T-cell (primary cell): ENCODE measurements at regions not wholly inside any gene's neighbourhood (a gene's known extent, or its start where the extent isn't known, plus 50 kb on each side); places are given as distances from the start of the nearest gene placed in this dataset.

Experiments
- ATAC-seq, 4 experiments: fragments of 200-7000 bp in 3 of 4; fragments of 150-1000 bp in 1 of 4; cut with Tn5 transposase; replicated peaks in 1 of 4; 1 replicate in 3 of 4; 2 replicates in 1 of 4; pipeline ENCODE4 v1.10.0; 2021; ENCODE audit warnings: moderate library complexity in 3 of 4, mild to moderate bottlenecking in 2 of 4, moderate number of reproducible peaks in 1 of 4
- CTCF ChIA-PET, 2 donors: fragments of 300-600 bp; sonication (Branson Sonifier 250); formaldehyde crosslinking; loops; one replicate each; lab custom pipeline; 2022; ENCODE audit warnings: antibody characterized with exemption in 2 of 2; lab: Charles Lee
- POLR2A ChIA-PET, 2 donors: fragments of 300-600 bp; sonication (Branson Sonifier 250); formaldehyde crosslinking; loops; one replicate each; lab custom pipeline; 2022; ENCODE audit warnings: antibody characterized with exemption in 2 of 2; lab: Charles Lee
- DNase-seq, 35 experiments: peaks; one replicate each; pipeline versions ENCODE4 v3.0.0 to v3.0.0-alpha.2; 2013 to 2023
- H3K27ac ChIP-seq: one replicate; pipeline ENCODE4 v1.5.1; 2013; ENCODE audit warnings: low read length
- H3K27me3 ChIP-seq, 2 experiments: replicated peaks in 1 of 2; 1 replicate in 1 of 2; 2 replicates in 1 of 2; pipeline versions ENCODE4 v1.6.1 to v1.7.0; 2013; ENCODE audit warnings: low read length in 1 of 2, mixed read lengths in 1 of 2; ENCODE audit not compliant: control insufficient read depth in 2 of 2, insufficient read depth in 2 of 2; ENCODE audit errors: extremely low read depth in 1 of 2
- H3K36me3 ChIP-seq, 2 donors: 1 replicate in 1 of 2; 2 replicates in 1 of 2; pipeline versions ENCODE4 v1.6.1 to v1.7.0; 2013; ENCODE audit warnings: low read length in 1 of 2; ENCODE audit not compliant: control insufficient read depth in 2 of 2, insufficient read depth in 1 of 2; ENCODE audit errors: extremely low read depth in 1 of 2
- H3K4me1 ChIP-seq, 2 experiments: 1 replicate in 1 of 2; 2 replicates in 1 of 2; pipeline versions ENCODE4 v1.6.1 to v1.7.0; 2013; ENCODE audit warnings: low read length in 2 of 2, mixed read lengths in 1 of 2; ENCODE audit not compliant: insufficient read depth in 2 of 2, control insufficient read depth in 1 of 2; ENCODE audit errors: extremely low read depth in 1 of 2
- H3K4me3 ChIP-seq, 2 donors: 1 replicate in 1 of 2; 2 replicates in 1 of 2; pipeline versions ENCODE4 v1.5.1 to v1.7.0; 2013; ENCODE audit warnings: mild to moderate bottlenecking in 2 of 2, low read length in 1 of 2, moderate library complexity in 1 of 2; ENCODE audit not compliant: control insufficient read depth in 1 of 2; ENCODE audit errors: extremely low read depth in 1 of 2
- H3K9me3 ChIP-seq: 2 replicates; pipeline ENCODE4 v1.7.0; 2013
- H3K27ac Mint-ChIP-seq, 2 donors: one replicate each; pipeline ENCODE4 v1.8.0; 2020 to 2021; ENCODE audit warnings: mild to moderate bottlenecking in 2 of 2, mixed read lengths in 2 of 2
- H3K27me3 Mint-ChIP-seq, 2 donors: one replicate each; pipeline ENCODE4 v1.8.0; 2021 to 2022; ENCODE audit warnings: mixed read lengths in 2 of 2
- H3K36me3 Mint-ChIP-seq: one replicate; pipeline ENCODE4 v1.8.0; 2021; ENCODE audit warnings: mixed read lengths
- H3K4me1 Mint-ChIP-seq, 3 donors: one replicate each; pipeline ENCODE4 v1.8.0; 2020 to 2022; ENCODE audit warnings: mixed read lengths in 3 of 3, mild to moderate bottlenecking in 1 of 3
- H3K4me3 Mint-ChIP-seq, 3 donors: one replicate each; pipeline ENCODE4 v1.8.0; 2020 to 2022; ENCODE audit warnings: mild to moderate bottlenecking in 3 of 3, mixed read lengths in 3 of 3, moderate library complexity in 3 of 3
- H3K9me3 Mint-ChIP-seq, 3 donors: one replicate each; pipeline ENCODE4 v1.8.0; 2020 to 2022; ENCODE audit warnings: mixed read lengths in 3 of 3
- WGBS: methylation state at CpG from one replicate; pipeline ENCODE4 v1.1.5; 2013; ENCODE audit warnings: missing lambda C conversion rate; ENCODE audit not compliant: insufficient coverage; 5-methylcytosine and 5-hydroxymethylcytosine counted together

GRCh38 chr15:100763835-100764750 lies 115.5 kb upstream of the ALDH1A3 start:
- Mint-ChIP-seq H3K4me1 (peaks cover 0 to 2% (median 0%) of the 10 kb centered on the region in 3 donors), H3K36me3 (no peaks in the 10 kb centered on the region), H3K4me3 (no peak overlapping the region), H3K27me3 (peaks cover 32% of the 10 kb centered on the region in 2 donors), H3K9me3 (no peaks in the 10 kb centered on the region), H3K27ac (no peak overlapping the region)
- Histone ChIP-seq H3K27me3 (peaks cover 0 to 39% of the 10 kb centered on the region in 2 experiments), H3K36me3 (no peaks in the 10 kb centered on the region), H3K9me3 (no peaks in the 10 kb centered on the region), H3K4me1 (no peaks in the 10 kb centered on the region), H3K4me3 (no peak overlapping the region), H3K27ac (no peak overlapping the region)
- ChIA-PET POLR2A (no interaction called here), CTCF (no interaction called here)
- ATAC-seq (no peak), DNase-seq (no peak)
- 89% methylated on average over 10 of the region's 20 CpGs for WGBS

- no peak overlapping the region for H3K27ac ChIP-seq
- no peaks in the 10 kb centered on the region for H3K4me1 ChIP-seq
- Mint-ChIP-seq H3K4me1 (no peaks in the 10 kb centered on the region), H3K4me3 (no peak overlapping the region), H3K27me3 (peaks cover 24 to 29% of the 10 kb centered on the region in 2 donors), H3K9me3 (no peaks in the 10 kb centered on the region), H3K36me3 (no peaks in the 10 kb centered on the region), H3K27ac (no peak overlapping the region)
- no peak overlapping the region for H3K4me3 ChIP-seq
- no peak for DNase-seq
- no peak for ATAC-seq
- peaks cover 0 to 36% of the 10 kb centered on the region in 2 experiments for H3K27me3 ChIP-seq
- ChIA-PET POLR2A (no interaction called here), CTCF (no interaction called here)
- WGBS = 81% methylated on average over 3 of the region's 9 CpGs
- no peaks in the 10 kb centered on the region for H3K9me3 ChIP-seq
- no peaks in the 10 kb centered on the region for H3K36me3 ChIP-seq
These were observed 114.7 kb upstream of the ALDH1A3 start for GRCh38 chr15:100764778-100765466.

GRCh38 chr15:100765467-100766241 lies 114.0 kb upstream of the ALDH1A3 start:
- Mint-ChIP-seq H3K9me3 (no peaks in the 10 kb centered on the region), H3K4me3 (no peak overlapping the region), H3K27ac (no peak overlapping the region), H3K4me1 (no peaks in the 10 kb centered on the region), H3K36me3 (no peaks in the 10 kb centered on the region), H3K27me3 (peaks cover 19 to 28% of the 10 kb centered on the region in 2 donors)
- Histone ChIP-seq H3K9me3 (no peaks in the 10 kb centered on the region), H3K4me3 (no peak overlapping the region), H3K4me1 (no peaks in the 10 kb centered on the region), H3K36me3 (no peaks in the 10 kb centered on the region), H3K27ac (no peak overlapping the region), H3K27me3 (peaks cover 0 to 29% of the 10 kb centered on the region in 2 experiments)
- CTCF ChIA-PET = no interaction called here
- no peak for ATAC-seq
- POLR2A ChIA-PET = interaction anchor here in 1 of 2 donors (0.6 kb wide), 1 partner anchor 47 kb away, joined by 3 read pairs; no protein-coding TSS in a partner anchor
- WGBS = 86% methylated on average over 17 of the region's 24 CpGs
- no peak for DNase-seq

DNA sequence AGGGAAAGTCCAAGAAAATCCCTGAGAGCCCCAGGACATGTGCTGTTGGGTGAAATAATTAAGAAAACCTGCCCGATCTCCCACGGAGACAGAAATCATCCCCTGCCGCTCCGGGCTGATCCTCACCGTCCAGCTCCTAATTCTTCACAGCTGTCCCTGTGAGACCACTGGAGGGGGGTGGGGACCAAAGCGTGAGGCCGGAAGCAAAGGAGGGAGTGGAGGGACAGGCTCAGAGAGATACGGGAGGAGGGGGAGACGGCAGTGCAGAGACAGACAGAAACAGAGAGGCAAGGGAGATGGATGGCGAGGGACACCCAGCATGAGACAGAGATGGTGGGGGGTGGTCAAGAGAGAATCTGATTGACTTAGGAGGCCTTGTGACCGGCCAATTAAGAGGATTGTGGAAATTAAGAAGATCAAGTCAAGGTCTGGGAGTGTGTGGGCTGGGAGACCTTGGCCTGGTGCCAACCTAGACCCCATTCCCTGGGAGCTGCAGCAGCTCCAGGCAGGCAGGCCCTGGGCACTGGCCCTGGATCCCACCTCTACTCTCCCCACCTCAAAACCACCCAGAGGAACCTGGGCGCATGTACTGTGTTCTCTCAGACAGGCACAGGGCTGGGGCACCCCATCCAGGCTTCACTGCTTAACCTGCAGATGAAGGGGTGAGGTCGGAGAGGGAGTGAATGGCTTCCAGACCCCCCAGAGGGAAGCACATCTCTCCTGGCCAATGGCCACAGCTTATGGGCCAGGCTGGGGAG lies 113.2 kb upstream of the ALDH1A3 start:
- H3K36me3 ChIP-seq = no peaks in the 10 kb centered on the region
- Mint-ChIP-seq H3K27me3 (peaks cover 17 to 27% of the 10 kb centered on the region in 2 donors), H3K4me3 (no peak overlapping the region), H3K9me3 (no peaks in the 10 kb centered on the region), H3K4me1 (no peaks in the 10 kb centered on the region), H3K27ac (no peak overlapping the region), H3K36me3 (no peaks in the 10 kb centered on the region)
- ChIA-PET CTCF (no interaction called here), POLR2A (interaction anchor here in 1 of 2 donors (0.6 kb wide), 1 partner anchor 47 kb away, joined by 3 read pairs; no protein-coding TSS in a partner anchor)
- H3K27me3 ChIP-seq = peaks cover 0 to 25% of the 10 kb centered on the region in 2 experiments
- WGBS = 55% methylated on average over 5 of the region's 13 CpGs
- H3K4me1 ChIP-seq = no peaks in the 10 kb centered on the region
- H3K9me3 ChIP-seq = no peaks in the 10 kb centered on the region
- H3K4me3 ChIP-seq = no peak overlapping the region
- no peak for DNase-seq
- no peak overlapping the region for H3K27ac ChIP-seq
- ATAC-seq = no peak

- no peaks in the 10 kb centered on the region for H3K4me1 Mint-ChIP-seq
- H3K9me3 ChIP-seq = no peaks in the 10 kb centered on the region
- DNase-seq (no peak), ATAC-seq (no peak)
- CTCF ChIA-PET = no interaction called here
- H3K27ac ChIP-seq = no peak overlapping the region
- H3K36me3 Mint-ChIP-seq = no peaks in the 10 kb centered on the region
- no peaks in the 10 kb centered on the region for H3K36me3 ChIP-seq
- H3K27me3 ChIP-seq = peaks cover 0 to 24% of the 10 kb centered on the region in 2 experiments
- peaks cover 13 to 21% of the 10 kb centered on the region in 2 donors for H3K27me3 Mint-ChIP-seq
- WGBS = 86% methylated on average over 5 of the region's 14 CpGs
- no peak overlapping the region for H3K4me3 Mint-ChIP-seq
- no peaks in the 10 kb centered on the region for H3K4me1 ChIP-seq
- H3K9me3 Mint-ChIP-seq = no peaks in the 10 kb centered on the region
- no peak overlapping the region for H3K4me3 ChIP-seq
- no peak overlapping the region for H3K27ac Mint-ChIP-seq
- POLR2A ChIA-PET = no interaction called here
These were observed 112.4 kb upstream of the ALDH1A3 start for GRCh38 chr15:100767001-100767825.
